SK-N-MC (cell line): ENCODE measurements at regions not wholly inside any gene's neighbourhood (a gene's known extent, or its start where the extent isn't known, plus 50 kb on each side); places are given as distances from the start of the nearest gene placed in this dataset.

ENCODE experiments used
- DNase-seq: peaks from one replicate; pipeline ENCODE4 v3.0.0-alpha.2; 2011; ENCODE audit warnings: low read depth, low spot score
- H3K27ac ChIP-seq: fragments of 200-600 bp; sonication (generic); 2 replicates; pipeline ENCODE4 v1.5.1; 2016; ENCODE audit warnings: mixed run types
- H3K36me3 ChIP-seq: fragments of 200-600 bp; sonication (generic); 2 replicates; pipeline ENCODE4 v1.6.1; 2017; ENCODE audit warnings: antibody characterized with exemption, low read length, mixed read lengths; ENCODE audit not compliant: insufficient read depth
- H3K4me3 ChIP-seq: fragments of 200-600 bp; sonication (generic); 2 replicates; pipeline ENCODE4 v1.5.1; 2016
- H3K9ac ChIP-seq: fragments of 200-600 bp; sonication (generic); 2 replicates; pipeline ENCODE4 v1.8.0; 2017; ENCODE audit warnings: mixed run types, mixed read lengths; ENCODE audit not compliant: insufficient read length
- H3K9me3 ChIP-seq: fragments of 200-600 bp; sonication (generic); 2 replicates; pipeline ENCODE4 v1.6.1; 2017; ENCODE audit warnings: low read depth, mild to moderate bottlenecking, antibody characterized with exemption, low read length, moderate library complexity, mixed read lengths
- EZH2 ChIP-seq: fragments of 200-600 bp; sonication (generic); IDR thresholded peaks from one replicate; pipeline ENCODE4 v1.6.1; 2017; ENCODE audit warnings: antibody characterized with exemption
- FOXP2 ChIP-seq: optimal IDR thresholded peaks from 2 replicates; pipeline ENCODE3; 2011; ENCODE audit warnings: mild to moderate bottlenecking, moderate library complexity; ENCODE audit not compliant: insufficient read depth; ENCODE audit errors: extremely low read length, control extremely low read depth
- POLR2AphosphoS5 ChIP-seq: IDR thresholded peaks from 2 replicates; pipeline ENCODE4 v1.6.1; 2012; ENCODE audit warnings: mild to moderate bottlenecking, low read depth, low read length, borderline replicate concordance

GRCh38 chr5:4905674-4906520 is 234.2 kb upstream of the ADAMTS16 start:
- no peak overlapping the region for H3K27ac ChIP-seq
- no peak overlapping the region for H3K9ac ChIP-seq
- no peaks in the 10 kb centered on the region for H3K36me3 ChIP-seq
- no peak overlapping the region for H3K4me3 ChIP-seq
- no peak for TF ChIP-seq POLR2AphosphoS5
- no peak for TF ChIP-seq FOXP2
- no peak for TF ChIP-seq EZH2
- DNase-seq = no peak
- no peaks in the 10 kb centered on the region for H3K9me3 ChIP-seq

- no peak overlapping the region for H3K27ac ChIP-seq
- H3K36me3 ChIP-seq = no peaks in the 10 kb centered on the region
- TF ChIP-seq EZH2 = no peak
- TF ChIP-seq FOXP2 = no peak
- TF ChIP-seq POLR2AphosphoS5 = no peak
- H3K4me3 ChIP-seq = no peak overlapping the region
- H3K9ac ChIP-seq = no peak overlapping the region
- DNase-seq = no peak
- H3K9me3 ChIP-seq = no peaks in the 10 kb centered on the region
Observed at GRCh38 chr5:4906786-4907185, 233.3 kb upstream of the ADAMTS16 start.

- Histone ChIP-seq H3K4me3 (no peak overlapping the region), H3K27ac (no peak overlapping the region), H3K36me3 (no peaks in the 10 kb centered on the region), H3K9me3 (no peaks in the 10 kb centered on the region), H3K9ac (no peak overlapping the region)
- no peak for DNase-seq
- TF ChIP-seq POLR2AphosphoS5 = no peak
- no peak for TF ChIP-seq EZH2
- TF ChIP-seq FOXP2 = no peak
Observed at GRCh38 chr5:4907571-4907970, 232.6 kb upstream of the ADAMTS16 start.

- no peak for DNase-seq
- no peaks in the 10 kb centered on the region for H3K36me3 ChIP-seq
- no peaks in the 10 kb centered on the region for H3K9me3 ChIP-seq
- H3K4me3 ChIP-seq = no peak overlapping the region
- no peak for TF ChIP-seq FOXP2
- no peak for TF ChIP-seq POLR2AphosphoS5
- no peak for TF ChIP-seq EZH2
- H3K27ac ChIP-seq = no peak overlapping the region
- H3K9ac ChIP-seq = no peak overlapping the region
Observed at GRCh38 chr5:4909086-4909485, 231.0 kb upstream of the ADAMTS16 start.

GRCh38 chr5:4911646-4912403 is 228.3 kb upstream of the ADAMTS16 start:
- H3K9me3 ChIP-seq = no peaks in the 10 kb centered on the region
- DNase-seq = no peak
- no peak overlapping the region for H3K27ac ChIP-seq
- TF ChIP-seq FOXP2 = no peak
- H3K4me3 ChIP-seq = no peak overlapping the region
- no peak overlapping the region for H3K9ac ChIP-seq
- no peaks in the 10 kb centered on the region for H3K36me3 ChIP-seq

GRCh38 chr5:4921929-4922328 is 218.2 kb upstream of the ADAMTS16 start:
- Histone ChIP-seq H3K9me3 (no peaks in the 10 kb centered on the region), H3K9ac (no peak overlapping the region), H3K36me3 (no peaks in the 10 kb centered on the region), H3K27ac (no peak overlapping the region), H3K4me3 (no peak overlapping the region)
- TF ChIP-seq EZH2 (no peak), POLR2AphosphoS5 (no peak), FOXP2 (no peak)
- DNase-seq = no peak

- Histone ChIP-seq H3K9ac (no peak overlapping the region), H3K27ac (no peak overlapping the region), H3K36me3 (no peaks in the 10 kb centered on the region), H3K4me3 (no peak overlapping the region), H3K9me3 (no peaks in the 10 kb centered on the region)
- DNase-seq = no peak
- no peak for TF ChIP-seq FOXP2
- no peak for TF ChIP-seq EZH2
- no peak for TF ChIP-seq POLR2AphosphoS5
Observed at GRCh38 chr5:4924577-4924976, 215.6 kb upstream of the ADAMTS16 start.

- TF ChIP-seq EZH2 (no peak), FOXP2 (no peak), POLR2AphosphoS5 (no peak)
- DNase-seq = no peak
Observed at GRCh38 chr5:4927097-4927496, 213.0 kb upstream of the ADAMTS16 start.

GRCh38 chr5:4928409-4928808 is 211.7 kb upstream of the ADAMTS16 start:
- no peaks in the 10 kb centered on the region for H3K9me3 ChIP-seq
- no peak for DNase-seq
- TF ChIP-seq POLR2AphosphoS5 (no peak), EZH2 (no peak), FOXP2 (no peak)
- H3K9ac ChIP-seq = no peak overlapping the region
- H3K27ac ChIP-seq = no peak overlapping the region
- H3K36me3 ChIP-seq = no peaks in the 10 kb centered on the region
- H3K4me3 ChIP-seq = no peak overlapping the region

More at GRCh38 chr5:4927097-4927496, 213.0 kb upstream of the ADAMTS16 start:
- no peak overlapping the region for H3K9ac ChIP-seq
- no peak overlapping the region for H3K4me3 ChIP-seq
- H3K9me3 ChIP-seq = no peaks in the 10 kb centered on the region
- no peaks in the 10 kb centered on the region for H3K36me3 ChIP-seq
- no peak overlapping the region for H3K27ac ChIP-seq
